ENCODE measurements at regions not wholly inside any gene's neighbourhood (a gene's known extent, or its start where the extent isn't known, plus 50 kb on each side); places are given as distances from the start of the nearest gene placed in this dataset.

GRCh38 chr20:54305421-54305820 is 97.5 kb downstream of the PFDN4 start:
- no peaks in the 10 kb centered on the region for H3K36me3 ChIP-seq (ENCODE audit: control insufficient read depth in 4 of 4, insufficient read depth in 4 of 4, low read length in 4 of 4)
- no peak for TF ChIP-seq CTCF (IDR thresholded peaks at IDR 0.05; ENCODE audit: control extremely low read depth, extremely low read depth)
- no peak overlapping the region for H3K9ac ChIP-seq (ENCODE audit: insufficient read depth in 1 of 2, low read length in 2 of 2)
- no peaks in the 10 kb centered on the region for H3K27me3 ChIP-seq (ENCODE audit: control insufficient read depth in 3 of 3, insufficient read depth in 3 of 3, low read length in 2 of 3)
- ATAC-seq (ENCODE audit: insufficient read depth, low FRiP score) = no peak
- H3K9me3 ChIP-seq (ENCODE audit: control insufficient read depth in 4 of 4, insufficient read depth in 3 of 4, low read length in 3 of 4) = peaks cover 0 to 1% (median 0%) of the 10 kb centered on the region in 4 donors
- no peak overlapping the region for H3K27ac ChIP-seq (ENCODE audit: low read depth in 1 of 2, low read length in 1 of 2)
- no peak overlapping the region for H3K4me3 ChIP-seq
- whole genome bisulfite sequencing, 2 donors = 67 to 86% methylated on average over 7 of the region's 7 CpGs
- peaks cover 0 to 11% (median 0%) of the 10 kb centered on the region in 5 donors for H3K4me1 ChIP-seq (ENCODE audit: control insufficient read depth in 5 of 5, insufficient read depth in 5 of 5, low read length in 5 of 5)
- peak in 2 of 3 donors; percentile 69 to 84 for DNase-seq

- ATAC-seq (ENCODE audit: insufficient read depth, low FRiP score) (no peak), DNase-seq (no peak)
- Histone ChIP-seq H3K4me3 (no peak overlapping the region), H3K4me1 (ENCODE audit: control insufficient read depth in 5 of 5, insufficient read depth in 5 of 5, low read length in 5 of 5) (peaks cover 0 to 11% (median 0%) of the 10 kb centered on the region in 5 donors), H3K27ac (ENCODE audit: low read depth in 1 of 2, low read length in 1 of 2) (no peak overlapping the region), H3K36me3 (ENCODE audit: control insufficient read depth in 4 of 4, insufficient read depth in 4 of 4, low read length in 4 of 4) (no peaks in the 10 kb centered on the region), H3K27me3 (ENCODE audit: control insufficient read depth in 3 of 3, insufficient read depth in 3 of 3, low read length in 2 of 3) (no peaks in the 10 kb centered on the region), H3K9me3 (ENCODE audit: control insufficient read depth in 4 of 4, insufficient read depth in 3 of 4, low read length in 3 of 4) (peaks cover 0 to 1% (median 0%) of the 10 kb centered on the region in 4 donors), H3K9ac (ENCODE audit: insufficient read depth in 1 of 2, low read length in 2 of 2) (no peak overlapping the region)
- WGBS, 2 donors = 48 to 74% methylated on average over 6 of the region's 6 CpGs
- no peak for TF ChIP-seq CTCF (IDR thresholded peaks at IDR 0.05; ENCODE audit: control extremely low read depth, extremely low read depth)
Measured at GRCh38 chr20:54306985-54307710, 99.3 kb downstream of the PFDN4 start.

GRCh38 chr20:54308804-54309203 is 100.9 kb downstream of the PFDN4 start:
- WGBS, 2 donors = 64 to 77% methylated on average over 4 of the region's 4 CpGs
- Histone ChIP-seq H3K27ac (ENCODE audit: low read depth in 1 of 2, low read length in 1 of 2) (no peak overlapping the region), H3K27me3 (ENCODE audit: control insufficient read depth in 3 of 3, insufficient read depth in 3 of 3, low read length in 2 of 3) (no peaks in the 10 kb centered on the region), H3K9ac (ENCODE audit: insufficient read depth in 1 of 2, low read length in 2 of 2) (no peak overlapping the region), H3K36me3 (ENCODE audit: control insufficient read depth in 4 of 4, insufficient read depth in 4 of 4, low read length in 4 of 4) (no peaks in the 10 kb centered on the region), H3K4me3 (no peak overlapping the region), H3K9me3 (ENCODE audit: control insufficient read depth in 4 of 4, insufficient read depth in 3 of 4, low read length in 3 of 4) (peaks cover 0 to 1% (median 0%) of the 10 kb centered on the region in 4 donors), H3K4me1 (ENCODE audit: control insufficient read depth in 5 of 5, insufficient read depth in 5 of 5, low read length in 5 of 5) (peaks cover 0 to 11% (median 0%) of the 10 kb centered on the region in 5 donors)
- DNase-seq (peak in 1 of 3 donors; percentile 14), ATAC-seq (ENCODE audit: insufficient read depth, low FRiP score) (no peak)
- TF ChIP-seq CTCF (IDR thresholded peaks at IDR 0.05; ENCODE audit: control extremely low read depth, extremely low read depth) = no peak
